ENCODE measurements at regions not wholly inside any gene's neighbourhood (a gene's known extent, or its start where the extent isn't known, plus 50 kb on each side); places are given as distances from the start of the nearest gene placed in this dataset.

GRCh38 chr10:14450041-14450491, 119.3 kb upstream of the FRMD4A start:
- no peak for DNase-seq (ENCODE audit: low spot score, unreplicated experiment)
- Mint-ChIP-seq H3K27me3 (no peaks in the 10 kb centered on the region), H3K27ac (no peak overlapping the region), H3K4me1 (ENCODE audit: low read depth) (peaks cover 19% of the 10 kb centered on the region), H3K4me3 (ENCODE audit: low read depth) (no peak overlapping the region), H3K9me3 (ENCODE audit: low read depth) (peaks cover 8% of the 10 kb centered on the region), H3K36me3 (ENCODE audit: insufficient read depth) (no peaks in the 10 kb centered on the region)
- TF ChIP-seq CTCF (IDR thresholded peaks at IDR 0.05; ENCODE audit: unreplicated experiment) = no peak

- Mint-ChIP-seq H3K36me3 (ENCODE audit: insufficient read depth) (no peaks in the 10 kb centered on the region), H3K27me3 (no peaks in the 10 kb centered on the region), H3K4me3 (ENCODE audit: low read depth) (no peak overlapping the region), H3K9me3 (ENCODE audit: low read depth) (peaks cover 12% of the 10 kb centered on the region), H3K27ac (peak overlapping the region; percentile 69), H3K4me1 (ENCODE audit: low read depth) (peaks cover 19% of the 10 kb centered on the region)
- no peak for DNase-seq (ENCODE audit: low spot score, unreplicated experiment)
- no peak for TF ChIP-seq CTCF (IDR thresholded peaks at IDR 0.05; ENCODE audit: unreplicated experiment)
Measured at GRCh38 chr10:14449293-14449815, 118.6 kb upstream of the FRMD4A start.

DNA sequence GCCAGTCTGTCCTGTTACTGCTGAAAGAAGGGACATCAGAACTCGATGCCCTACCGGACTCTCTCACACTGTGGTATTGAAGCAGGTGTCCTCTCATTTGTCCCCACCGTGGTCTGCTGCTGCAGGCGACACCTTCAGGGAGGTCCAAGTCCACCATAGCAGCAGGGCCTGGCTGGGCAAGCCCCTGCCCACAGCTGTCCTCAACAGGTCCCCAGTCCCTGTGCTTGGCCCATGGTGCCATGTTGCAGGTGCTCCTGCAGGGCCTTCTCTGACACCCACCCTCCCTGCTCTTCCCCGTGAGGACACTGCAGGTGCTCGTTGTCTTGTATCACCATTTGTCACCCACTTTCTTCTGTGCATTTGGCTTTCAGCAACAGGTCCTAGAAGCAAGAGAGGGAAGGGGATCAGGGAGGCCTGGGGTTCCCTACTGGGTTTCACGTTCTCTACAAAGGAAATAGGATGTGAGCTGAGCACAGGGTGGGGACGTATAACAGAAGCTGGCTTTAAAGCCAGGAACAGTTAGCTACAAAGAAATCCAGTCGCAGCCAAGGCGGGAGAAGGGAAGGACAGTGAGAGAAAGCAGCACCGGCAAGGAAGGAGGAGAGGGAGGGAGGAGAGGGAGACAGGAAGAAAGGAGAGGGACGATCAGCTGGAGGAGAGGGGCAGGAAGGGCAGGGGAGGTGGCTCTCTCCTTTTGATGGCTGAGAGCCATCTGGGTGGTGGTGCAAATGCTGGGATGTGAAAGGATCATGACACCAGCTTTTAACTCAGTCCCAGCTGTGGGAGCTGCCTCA, 117.7 kb upstream of the FRMD4A start:
- no peaks in the 10 kb centered on the region for H3K27me3 Mint-ChIP-seq

GRCh38 chr10:14447094-14447839, 116.5 kb upstream of the FRMD4A start:
- H3K27ac Mint-ChIP-seq = peak overlapping the region; percentile 89
- H3K36me3 Mint-ChIP-seq (ENCODE audit: insufficient read depth) = no peaks in the 10 kb centered on the region
- H3K4me1 Mint-ChIP-seq (ENCODE audit: low read depth) = peaks cover 19% of the 10 kb centered on the region
- DNase-seq (ENCODE audit: low spot score, unreplicated experiment) = no peak
- H3K27me3 Mint-ChIP-seq = no peaks in the 10 kb centered on the region
- no peak overlapping the region for H3K4me3 Mint-ChIP-seq (ENCODE audit: low read depth)
- peaks cover 12% of the 10 kb centered on the region for H3K9me3 Mint-ChIP-seq (ENCODE audit: low read depth)
- TF ChIP-seq CTCF (IDR thresholded peaks at IDR 0.05; ENCODE audit: unreplicated experiment) = no peak

More for the DNA sequence above, 117.7 kb upstream of the FRMD4A start:
- Mint-ChIP-seq H3K27ac (no peak overlapping the region), H3K36me3 (ENCODE audit: insufficient read depth) (no peaks in the 10 kb centered on the region), H3K4me1 (ENCODE audit: low read depth) (peaks cover 19% of the 10 kb centered on the region), H3K9me3 (ENCODE audit: low read depth) (peaks cover 12% of the 10 kb centered on the region), H3K4me3 (ENCODE audit: low read depth) (no peak overlapping the region)
- DNase-seq (ENCODE audit: low spot score, unreplicated experiment) = no peak
- TF ChIP-seq CTCF (IDR thresholded peaks at IDR 0.05; ENCODE audit: unreplicated experiment) = no peak

GRCh38 chr10:14439451-14440259, 108.9 kb upstream of the FRMD4A start:
- Mint-ChIP-seq H3K4me3 (ENCODE audit: low read depth) (no peak overlapping the region), H3K9me3 (ENCODE audit: low read depth) (peaks cover 3% of the 10 kb centered on the region), H3K27ac (no peak overlapping the region), H3K36me3 (ENCODE audit: insufficient read depth) (no peaks in the 10 kb centered on the region), H3K27me3 (no peaks in the 10 kb centered on the region), H3K4me1 (ENCODE audit: low read depth) (peaks cover 7% of the 10 kb centered on the region)
- TF ChIP-seq CTCF (IDR thresholded peaks at IDR 0.05; ENCODE audit: unreplicated experiment) = peak; percentile 7
- no peak for DNase-seq (ENCODE audit: low spot score, unreplicated experiment)

Data from progenitor cell of endocrine pancreas (in vitro differentiated cells).